ENCODE measurements at regions not wholly inside any gene's neighbourhood (a gene's known extent, or its start where the extent isn't known, plus 50 kb on each side); places are given as distances from the start of the nearest gene placed in this dataset.

GRCh38 chr11:23012930-23013329 lies 152.7 kb upstream of the CCDC179 start:
- DNase-seq (ENCODE audit: low read depth, low spot score) = no peak
- in situ Hi-C loops (cut with HindIII; ENCODE audit: low pct_unique_long_range_greater_than_20kb, low sequenced_read_pairs) = no loop called here

GRCh38 chr11:23013509-23013908 lies 153.2 kb upstream of the CCDC179 start:
- in situ Hi-C loops (cut with HindIII; ENCODE audit: low pct_unique_long_range_greater_than_20kb, low sequenced_read_pairs) = no loop called here
- DNase-seq (ENCODE audit: low read depth, low spot score) = peak; percentile 54

- peak; percentile 62 for DNase-seq (ENCODE audit: low read depth, low spot score)
- in situ Hi-C loops (cut with HindIII; ENCODE audit: low pct_unique_long_range_greater_than_20kb, low sequenced_read_pairs) = no loop called here
Observed at GRCh38 chr11:23021287-23021863, 161.1 kb upstream of the CCDC179 start.

GRCh38 chr11:23022854-23023253 lies 162.6 kb upstream of the CCDC179 start:
- DNase-seq (ENCODE audit: low read depth, low spot score) = no peak
- in situ Hi-C loops (cut with HindIII; ENCODE audit: low pct_unique_long_range_greater_than_20kb, low sequenced_read_pairs) = no loop called here

GRCh38 chr11:23023319-23023718 lies 163.0 kb upstream of the CCDC179 start:
- no peak for DNase-seq (ENCODE audit: low read depth, low spot score)
- in situ Hi-C loops (cut with HindIII; ENCODE audit: low pct_unique_long_range_greater_than_20kb, low sequenced_read_pairs) = no loop called here

- in situ Hi-C loops (cut with HindIII; ENCODE audit: low pct_unique_long_range_greater_than_20kb, low sequenced_read_pairs) = no loop called here
Observed at GRCh38 chr11:23041001-23041503, 180.8 kb upstream of the CCDC179 start.

GRCh38 chr11:23058656-23059055 lies 198.4 kb upstream of the CCDC179 start:
- DNase-seq (ENCODE audit: low read depth, low spot score) = no peak
- in situ Hi-C loops (cut with HindIII; ENCODE audit: low pct_unique_long_range_greater_than_20kb, low sequenced_read_pairs) = no loop called here

More at GRCh38 chr11:23041001-23041503, 180.8 kb upstream of the CCDC179 start:
- no peak for DNase-seq (ENCODE audit: low read depth, low spot score)

- in situ Hi-C loops (cut with HindIII; ENCODE audit: low pct_unique_long_range_greater_than_20kb, low sequenced_read_pairs) = no loop called here
- DNase-seq (ENCODE audit: low read depth, low spot score) = no peak
Observed at GRCh38 chr11:23063276-23063675, 203.0 kb upstream of the CCDC179 start.

GRCh38 chr11:23078289-23078971 lies 218.2 kb upstream of the CCDC179 start:
- no peak for DNase-seq (ENCODE audit: low read depth, low spot score)
- in situ Hi-C loops (cut with HindIII; ENCODE audit: low pct_unique_long_range_greater_than_20kb, low sequenced_read_pairs) = no loop called here

- peak; percentile 44 for DNase-seq (ENCODE audit: low read depth, low spot score)
- in situ Hi-C loops (cut with HindIII; ENCODE audit: low pct_unique_long_range_greater_than_20kb, low sequenced_read_pairs) = no loop called here
Observed at GRCh38 chr11:23079382-23079813, 219.1 kb upstream of the CCDC179 start.

GRCh38 chr11:23087407-23087806 lies 227.1 kb upstream of the CCDC179 start:
- in situ Hi-C loops (cut with HindIII; ENCODE audit: low pct_unique_long_range_greater_than_20kb, low sequenced_read_pairs) = no loop called here

GRCh38 chr11:23090659-23091058 lies 230.4 kb upstream of the CCDC179 start:
- in situ Hi-C loops (cut with HindIII; ENCODE audit: low pct_unique_long_range_greater_than_20kb, low sequenced_read_pairs) = no loop called here
- DNase-seq (ENCODE audit: low read depth, low spot score) = no peak

More at GRCh38 chr11:23087407-23087806, 227.1 kb upstream of the CCDC179 start:
- no peak for DNase-seq (ENCODE audit: low read depth, low spot score)

GRCh38 chr11:23095650-23096189 lies 235.4 kb upstream of the CCDC179 start:
- in situ Hi-C loops (cut with HindIII; ENCODE audit: low pct_unique_long_range_greater_than_20kb, low sequenced_read_pairs) = no loop called here
- no peak for DNase-seq (ENCODE audit: low read depth, low spot score)

- in situ Hi-C loops (cut with HindIII; ENCODE audit: low pct_unique_long_range_greater_than_20kb, low sequenced_read_pairs) = no loop called here
- no peak for DNase-seq (ENCODE audit: low read depth, low spot score)
Observed at GRCh38 chr11:23097891-23098290, 237.6 kb upstream of the CCDC179 start.

- in situ Hi-C loops (cut with HindIII; ENCODE audit: low pct_unique_long_range_greater_than_20kb, low sequenced_read_pairs) = no loop called here
- DNase-seq (ENCODE audit: low read depth, low spot score) = no peak
Observed at GRCh38 chr11:23099256-23099655, 239.0 kb upstream of the CCDC179 start.

GRCh38 chr11:23100726-23101125 lies 240.5 kb upstream of the CCDC179 start:
- no peak for DNase-seq (ENCODE audit: low read depth, low spot score)
- in situ Hi-C loops (cut with HindIII; ENCODE audit: low pct_unique_long_range_greater_than_20kb, low sequenced_read_pairs) = no loop called here

- in situ Hi-C loops (cut with HindIII; ENCODE audit: low pct_unique_long_range_greater_than_20kb, low sequenced_read_pairs) = no loop called here
Observed at GRCh38 chr11:23103416-23103815, 243.1 kb upstream of the CCDC179 start.

GRCh38 chr11:23111527-23111926 lies 251.3 kb upstream of the CCDC179 start:
- in situ Hi-C loops (cut with HindIII; ENCODE audit: low pct_unique_long_range_greater_than_20kb, low sequenced_read_pairs) = no loop called here
- DNase-seq (ENCODE audit: low read depth, low spot score) = no peak

More at GRCh38 chr11:23103416-23103815, 243.1 kb upstream of the CCDC179 start:
- DNase-seq (ENCODE audit: low read depth, low spot score) = no peak

GRCh38 chr11:23112390-23112789 lies 252.1 kb upstream of the CCDC179 start:
- DNase-seq (ENCODE audit: low read depth, low spot score) = no peak
- in situ Hi-C loops (cut with HindIII; ENCODE audit: low pct_unique_long_range_greater_than_20kb, low sequenced_read_pairs) = no loop called here

Measured in SK-MEL-5 (cell line).